Body of pancreas (tissue), 4 donors: ENCODE measurements at regions not wholly inside any gene's neighbourhood (a gene's known extent, or its start where the extent isn't known, plus 50 kb on each side); places are given as distances from the start of the nearest gene placed in this dataset.

Source experiments
- ATAC-seq: fragments of 150-250 bp; one replicate; pipeline ENCODE4 v1.9.1; 2016
- DNase-seq, 4 donors: peaks; one replicate each; pipeline ENCODE4 v3.0.0-alpha.2; 2019
- H3K27ac ChIP-seq, 4 donors: fragments of 200-600 bp; sonication (generic); 1 replicate in 3 of 4; 2 replicates in 1 of 4; pipeline versions ENCODE4 v1.5.1 to v1.6.1; 2016 to 2019; ENCODE audit warnings: mild to moderate bottlenecking in 1 of 4, mixed read lengths in 1 of 4, moderate library complexity in 1 of 4
- H3K27me3 ChIP-seq, 2 donors: fragments of 200-600 bp; sonication (generic); one replicate each; pipeline ENCODE4 v1.6.0; 2016; ENCODE audit warnings: mild to moderate bottlenecking in 1 of 2
- H3K36me3 ChIP-seq, 2 donors: fragments of 200-600 bp; sonication (generic); replicated peaks in 1 of 2; 2 replicates each; pipeline ENCODE4 v1.5.1; 2016; ENCODE audit warnings: low read depth in 2 of 2; ENCODE audit not compliant: insufficient read depth in 1 of 2
- H3K4me1 ChIP-seq: fragments of 200-600 bp; sonication (generic); one replicate; pipeline ENCODE4 v1.6.0; 2016
- H3K4me3 ChIP-seq, 2 donors: fragments of 200-600 bp; sonication (generic); 1 replicate in 1 of 2; 2 replicates in 1 of 2; pipeline ENCODE4 v1.5.1; 2016 to 2019
- H3K9me3 ChIP-seq, 3 donors: fragments of 200-600 bp; sonication (generic); 1 replicate in 2 of 3; 2 replicates in 1 of 3; pipeline ENCODE4 v1.5.1; 2016
- POLR2A ChIP-seq, 3 donors: fragments of 450-650 bp; IDR thresholded peaks; one replicate each; pipeline ENCODE4 v1.6.1; 2016; ENCODE audit warnings: antibody characterized with exemption in 3 of 3, mild to moderate bottlenecking in 2 of 3
- WGBS, 2 donors: methylation state at CpG; one replicate each; pipeline ENCODE4 v1.1.5; 2017; 5-methylcytosine and 5-hydroxymethylcytosine counted together
- intact Hi-C: fragments of 100-400 bp; cut with DNase I; formaldehyde crosslinking; loops from one replicate; pipeline ENCODE4 v1.15.1; 2023
- TF ChIP-seq, protein P1 (sequence below), 7 experiments: fragments of 450-650 bp in 4 of 7; fragments of 200-600 bp in 3 of 7; sonication (generic) in 3 of 7; IDR thresholded peaks; one replicate each; pipeline ENCODE4 v1.5.1; 2016 to 2019; ENCODE audit warnings: antibody characterized with exemption in 7 of 7

DNA sequence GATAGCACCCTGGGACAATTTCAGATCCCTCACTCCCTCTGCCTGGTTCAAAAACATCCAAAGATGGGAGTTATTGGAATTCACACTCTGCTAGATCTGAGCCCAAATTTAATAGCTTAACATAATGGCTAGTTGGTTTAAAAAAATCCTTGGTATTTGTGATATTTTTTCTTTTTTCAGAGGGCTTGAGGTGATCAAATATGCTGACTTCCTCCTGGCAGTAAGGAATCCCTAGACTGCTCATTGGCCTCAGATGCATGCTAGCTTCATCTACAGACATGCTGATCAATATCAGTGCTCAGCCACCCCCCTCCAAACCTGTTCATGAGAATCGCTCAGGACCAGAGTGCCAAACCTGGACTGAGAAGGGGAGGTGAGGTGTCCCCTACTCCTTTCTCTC is 74.7 kb upstream of the PLPP4 start:
- no peaks in the 10 kb centered on the region for H3K36me3 ChIP-seq
- H3K27ac ChIP-seq = no peak overlapping the region
- no peaks in the 10 kb centered on the region for H3K9me3 ChIP-seq
- 70 to 88% methylated on average over 1 of the region's 1 CpG for WGBS, 2 donors
- ATAC-seq (no peak), DNase-seq (no peak)
- no peaks in the 10 kb centered on the region for H3K4me1 ChIP-seq
- no peaks in the 10 kb centered on the region for H3K27me3 ChIP-seq
- H3K4me3 ChIP-seq = no peak overlapping the region
- no peak for TF ChIP-seq POLR2A (IDR thresholded peaks at IDR 0.05)
- TF ChIP-seq, protein P1, sequence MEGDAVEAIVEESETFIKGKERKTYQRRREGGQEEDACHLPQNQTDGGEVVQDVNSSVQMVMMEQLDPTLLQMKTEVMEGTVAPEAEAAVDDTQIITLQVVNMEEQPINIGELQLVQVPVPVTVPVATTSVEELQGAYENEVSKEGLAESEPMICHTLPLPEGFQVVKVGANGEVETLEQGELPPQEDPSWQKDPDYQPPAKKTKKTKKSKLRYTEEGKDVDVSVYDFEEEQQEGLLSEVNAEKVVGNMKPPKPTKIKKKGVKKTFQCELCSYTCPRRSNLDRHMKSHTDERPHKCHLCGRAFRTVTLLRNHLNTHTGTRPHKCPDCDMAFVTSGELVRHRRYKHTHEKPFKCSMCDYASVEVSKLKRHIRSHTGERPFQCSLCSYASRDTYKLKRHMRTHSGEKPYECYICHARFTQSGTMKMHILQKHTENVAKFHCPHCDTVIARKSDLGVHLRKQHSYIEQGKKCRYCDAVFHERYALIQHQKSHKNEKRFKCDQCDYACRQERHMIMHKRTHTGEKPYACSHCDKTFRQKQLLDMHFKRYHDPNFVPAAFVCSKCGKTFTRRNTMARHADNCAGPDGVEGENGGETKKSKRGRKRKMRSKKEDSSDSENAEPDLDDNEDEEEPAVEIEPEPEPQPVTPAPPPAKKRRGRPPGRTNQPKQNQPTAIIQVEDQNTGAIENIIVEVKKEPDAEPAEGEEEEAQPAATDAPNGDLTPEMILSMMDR (IDR thresholded peaks at IDR 0.05) = no peak
- intact Hi-C loops = no loop called here

DNA sequence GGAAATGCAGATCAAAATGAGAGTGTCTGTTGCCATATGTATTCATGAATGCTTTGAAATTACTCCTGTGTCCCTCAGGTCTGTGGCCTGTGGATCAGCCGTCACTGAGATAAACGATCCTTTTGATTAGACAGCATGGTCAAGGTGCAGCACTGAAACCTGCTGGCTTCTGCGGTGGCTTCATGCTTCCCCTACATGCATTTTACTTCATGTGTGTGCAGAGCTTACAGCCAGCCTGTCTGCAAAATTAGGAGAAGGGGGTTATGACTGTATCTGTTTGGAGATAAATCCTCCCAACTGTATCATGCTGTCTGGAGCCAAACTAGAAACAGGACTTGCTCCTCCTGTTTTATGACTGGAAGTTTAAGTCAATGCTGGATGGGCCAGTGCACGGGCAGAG is 71.0 kb upstream of the PLPP4 start:
- 26 to 29% methylated on average over 4 of the region's 4 CpGs for WGBS, 2 donors
- TF ChIP-seq POLR2A (IDR thresholded peaks at IDR 0.05) = no peak
- TF ChIP-seq, protein P1 (IDR thresholded peaks at IDR 0.05) = no peak
- no peak for DNase-seq
- H3K27me3 ChIP-seq = no peaks in the 10 kb centered on the region
- no peaks in the 10 kb centered on the region for H3K36me3 ChIP-seq
- no peak overlapping the region for H3K4me3 ChIP-seq
- no peaks in the 10 kb centered on the region for H3K9me3 ChIP-seq
- no peak for ATAC-seq
- intact Hi-C loops = no loop called here
- no peak overlapping the region for H3K27ac ChIP-seq
- H3K4me1 ChIP-seq = no peaks in the 10 kb centered on the region

DNA sequence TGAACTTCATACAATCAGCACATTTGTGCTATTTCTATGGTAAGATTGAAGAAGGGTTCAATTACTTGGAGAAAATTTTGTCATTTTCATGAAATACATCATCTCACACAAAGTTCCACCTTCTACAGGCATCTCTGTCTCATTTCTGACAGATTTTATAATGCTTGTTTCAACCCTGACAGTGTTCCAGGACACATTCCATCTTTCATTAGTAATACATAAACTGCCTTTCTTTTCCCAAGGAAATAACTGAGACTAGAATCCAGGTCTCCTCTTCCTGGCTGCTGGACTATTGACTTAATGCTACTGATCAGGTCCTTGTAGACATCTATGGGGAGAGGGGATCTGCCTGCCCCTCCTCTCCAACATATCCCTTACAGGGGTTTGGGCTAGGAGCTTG is 70.1 kb upstream of the PLPP4 start:
- Histone ChIP-seq H3K27ac (no peak overlapping the region), H3K27me3 (no peaks in the 10 kb centered on the region), H3K36me3 (no peaks in the 10 kb centered on the region), H3K4me1 (no peaks in the 10 kb centered on the region), H3K4me3 (no peak overlapping the region), H3K9me3 (no peaks in the 10 kb centered on the region)
- intact Hi-C loops = no loop called here
- no peak for DNase-seq
- TF ChIP-seq, protein P1 (IDR thresholded peaks at IDR 0.05) = no peak
- no peak for TF ChIP-seq POLR2A (IDR thresholded peaks at IDR 0.05)
- ATAC-seq = no peak

DNA sequence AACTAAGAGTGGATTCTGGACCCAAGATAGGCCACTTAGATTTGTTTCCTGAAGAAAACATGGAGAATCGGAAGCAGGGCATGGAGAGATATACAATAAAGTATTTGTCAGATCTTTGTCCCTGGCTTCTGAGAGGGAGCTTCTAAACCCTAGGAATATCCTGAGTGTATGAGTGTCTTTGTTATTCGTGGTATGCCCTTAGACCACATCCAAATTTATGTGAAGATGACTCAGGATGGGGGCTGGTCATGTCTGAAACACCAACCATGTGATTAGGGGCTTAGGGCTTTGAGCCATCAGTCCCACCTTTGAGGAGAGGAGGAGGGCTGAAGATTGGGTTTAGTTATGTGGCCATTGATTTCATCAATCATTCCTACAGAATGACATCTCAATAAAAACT is 69.7 kb upstream of the PLPP4 start:
- no peak for ATAC-seq
- no peak overlapping the region for H3K27ac ChIP-seq
- TF ChIP-seq, protein P1 (IDR thresholded peaks at IDR 0.05) = no peak
- TF ChIP-seq POLR2A (IDR thresholded peaks at IDR 0.05) = no peak
- intact Hi-C loops = no loop called here
- no peaks in the 10 kb centered on the region for H3K27me3 ChIP-seq
- no peak for DNase-seq
- no peaks in the 10 kb centered on the region for H3K9me3 ChIP-seq
- H3K4me1 ChIP-seq = no peaks in the 10 kb centered on the region
- no peaks in the 10 kb centered on the region for H3K36me3 ChIP-seq
- WGBS, 2 donors = 59 to 76% methylated on average over 2 of the region's 2 CpGs
- no peak overlapping the region for H3K4me3 ChIP-seq

DNA sequence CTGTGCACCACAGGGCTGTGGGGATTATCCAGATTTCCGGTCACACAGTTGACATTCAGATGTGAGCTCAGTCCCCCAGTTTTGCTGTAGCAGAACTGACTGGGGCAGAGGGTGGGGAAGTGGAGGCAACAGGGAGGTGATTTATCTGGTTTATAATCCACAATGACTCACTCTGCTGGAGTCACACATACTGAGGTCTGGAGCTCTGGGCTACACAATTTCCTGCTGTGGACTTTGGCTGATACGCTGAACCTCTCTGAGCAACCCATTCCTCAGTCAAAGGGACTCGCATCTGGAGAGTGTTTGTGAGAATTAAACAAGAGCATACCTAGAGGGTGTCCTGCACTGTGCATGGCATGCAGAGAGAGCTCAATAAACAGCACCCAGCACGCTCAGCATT is 64.8 kb upstream of the PLPP4 start:
- Histone ChIP-seq H3K9me3 (no peaks in the 10 kb centered on the region), H3K27ac (no peak overlapping the region), H3K4me1 (no peaks in the 10 kb centered on the region), H3K4me3 (no peak overlapping the region), H3K27me3 (no peaks in the 10 kb centered on the region), H3K36me3 (no peaks in the 10 kb centered on the region)
- ATAC-seq (no peak), DNase-seq (no peak)
- WGBS, 2 donors = 74 to 82% methylated on average over 4 of the region's 4 CpGs
- TF ChIP-seq POLR2A (IDR thresholded peaks at IDR 0.05) = no peak
- TF ChIP-seq, protein P1 (IDR thresholded peaks at IDR 0.05) = no peak
- intact Hi-C loops = no loop called here
